DND-41 (cell line): ENCODE measurements at regions not wholly inside any gene's neighbourhood (a gene's known extent, or its start where the extent isn't known, plus 50 kb on each side); places are given as distances from the start of the nearest gene placed in this dataset.

Source experiments
- ATAC-seq: fragments of 200-7000 bp; cut with Tn5 transposase; 3 replicates; pipeline ENCODE4 v1.9.1; 2021; ENCODE audit warnings: low read depth; ENCODE audit not compliant: insufficient read depth
- DNase-seq: peaks from one replicate; pipeline ENCODE4 v3.0.0-alpha.2; 2020
- H2AFZ ChIP-seq: 2 replicates; pipeline ENCODE4 v1.6.0; 2012; ENCODE audit warnings: low read depth, low read length
- H3K27ac ChIP-seq: 2 replicates; pipeline ENCODE4 v1.5.1; 2012; ENCODE audit warnings: low read length, inconsistent platforms
- H3K27me3 ChIP-seq: fragments of 200-600 bp; sonication (generic); 2 replicates; pipeline ENCODE4 v1.6.0; 2012; ENCODE audit warnings: low read length, mild to moderate bottlenecking, inconsistent platforms; ENCODE audit not compliant: insufficient read depth, poor library complexity
- H3K36me3 ChIP-seq: 2 replicates; pipeline ENCODE4 v1.5.1; 2012; ENCODE audit warnings: low read length, inconsistent platforms; ENCODE audit not compliant: insufficient read depth
- H3K4me1 ChIP-seq: 2 replicates; pipeline ENCODE4 v1.5.1; 2012; ENCODE audit warnings: mild to moderate bottlenecking, low read length; ENCODE audit not compliant: insufficient read depth
- H3K4me2 ChIP-seq: 2 replicates; pipeline ENCODE4 v1.6.0; 2012; ENCODE audit warnings: mild to moderate bottlenecking, moderate library complexity, low read length, inconsistent platforms; ENCODE audit not compliant: insufficient read depth
- H3K4me3 ChIP-seq, 2 experiments: fragments of 200-600 bp in 1 of 2; shearing (Covaris generic) in 1 of 2; 2 replicates each; pipeline ENCODE4 v1.5.1; 2012 to 2016; ENCODE audit warnings: inconsistent platforms in 2 of 2, low read length in 2 of 2, mild to moderate bottlenecking in 2 of 2, low read depth in 1 of 2, moderate library complexity in 1 of 2
- H3K79me2 ChIP-seq: 2 replicates; pipeline ENCODE4 v1.6.0; 2012; ENCODE audit warnings: low read length, inconsistent platforms; ENCODE audit not compliant: insufficient read depth
- H3K9ac ChIP-seq: 2 replicates; pipeline ENCODE4 v1.6.0; 2012; ENCODE audit warnings: low read depth, mild to moderate bottlenecking, inconsistent platforms, low read length, moderate library complexity
- H3K9me3 ChIP-seq: 2 replicates; pipeline ENCODE4 v1.5.1; 2012; ENCODE audit warnings: low read length, moderate library complexity, mild to moderate bottlenecking, inconsistent platforms; ENCODE audit not compliant: insufficient read depth, severe bottlenecking
- H4K20me1 ChIP-seq: 2 replicates; pipeline ENCODE4 v1.6.0; 2012; ENCODE audit warnings: low read length; ENCODE audit not compliant: insufficient read depth
- CTCF ChIP-seq: IDR thresholded peaks from 2 replicates; pipeline ENCODE4 v1.5.1; 2012; ENCODE audit warnings: borderline replicate concordance, low read length, moderate library complexity, mild to moderate bottlenecking; ENCODE audit not compliant: poor library complexity, severe bottlenecking; ENCODE audit errors: extremely low read depth
- EZH2 ChIP-seq: IDR thresholded peaks from 3 replicates; pipeline ENCODE4 v1.6.1; 2012; ENCODE audit warnings: borderline replicate concordance, low read depth, mild to moderate bottlenecking, moderate library complexity, low read length, inconsistent platforms; ENCODE audit not compliant: severe bottlenecking

- H3K4me2 ChIP-seq = peak overlapping the region; percentile 58
- no peaks in the 10 kb centered on the region for H3K27me3 ChIP-seq
- peak overlapping the region; percentile 26 for H3K9ac ChIP-seq
- H3K4me3 ChIP-seq = no peak overlapping the region
- no peaks in the 10 kb centered on the region for H4K20me1 ChIP-seq
- peaks cover 35% of the 10 kb centered on the region for H3K4me1 ChIP-seq
- H3K79me2 ChIP-seq = no peaks in the 10 kb centered on the region
- 0 out of 2 replicates have a peak overlapping the region, but pooled peaks have one; percentile 48 for H2AFZ ChIP-seq
- ATAC-seq (no peak), DNase-seq (no peak)
- H3K36me3 ChIP-seq = no peaks in the 10 kb centered on the region
- no peaks in the 10 kb centered on the region for H3K9me3 ChIP-seq
- peak overlapping the region; percentile 65 for H3K27ac ChIP-seq
- TF ChIP-seq EZH2 = no peak
- TF ChIP-seq CTCF = no peak
Measured at GRCh38 chr6:90414352-90414751, 117.7 kb upstream of the BACH2 start.

GRCh38 chr6:90413867-90414266, 117.2 kb upstream of the BACH2 start:
- H3K9ac ChIP-seq = peak overlapping the region; percentile 41
- H4K20me1 ChIP-seq = no peaks in the 10 kb centered on the region
- H2AFZ ChIP-seq = peak overlapping the region; percentile 48
- TF ChIP-seq CTCF = no peak
- TF ChIP-seq EZH2 = no peak
- H3K4me2 ChIP-seq = peak overlapping the region; percentile 58
- H3K9me3 ChIP-seq = no peaks in the 10 kb centered on the region
- H3K4me1 ChIP-seq = peaks cover 35% of the 10 kb centered on the region
- no peaks in the 10 kb centered on the region for H3K79me2 ChIP-seq
- H3K27me3 ChIP-seq = no peaks in the 10 kb centered on the region
- ATAC-seq (peak; percentile 98), DNase-seq (peak; percentile 93)
- peak overlapping the region in 1 of 2 experiments; percentile 40; a peak in 2 of 4 replicates for H3K4me3 ChIP-seq
- no peaks in the 10 kb centered on the region for H3K36me3 ChIP-seq
- H3K27ac ChIP-seq = peak overlapping the region; percentile 65

DNA sequence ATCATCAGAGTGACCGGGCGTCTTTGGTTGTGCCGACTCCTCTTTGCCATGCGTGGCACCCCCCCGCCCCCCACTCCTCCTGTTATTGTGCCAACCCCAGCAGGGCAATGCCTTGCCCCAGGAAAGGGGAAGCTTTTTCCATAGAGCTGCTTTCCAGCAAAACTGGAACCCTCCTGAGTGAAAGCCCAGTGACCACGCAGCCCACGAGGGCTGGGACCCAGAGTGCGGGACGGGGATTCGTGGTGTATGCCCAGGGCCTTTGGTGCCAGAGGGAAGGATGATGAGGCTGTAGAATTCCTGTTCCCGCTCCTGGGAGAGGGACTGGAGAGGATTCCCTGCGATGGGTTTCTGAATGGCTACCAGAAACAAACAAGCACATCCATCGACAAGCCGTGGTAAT, 116.8 kb upstream of the BACH2 start:
- H3K4me1 ChIP-seq = peaks cover 35% of the 10 kb centered on the region
- DNase-seq (no peak), ATAC-seq (no peak)
- H4K20me1 ChIP-seq = no peaks in the 10 kb centered on the region
- H2AFZ ChIP-seq = peak overlapping the region; percentile 48
- H3K79me2 ChIP-seq = no peaks in the 10 kb centered on the region
- no peaks in the 10 kb centered on the region for H3K36me3 ChIP-seq
- no peaks in the 10 kb centered on the region for H3K9me3 ChIP-seq
- H3K9ac ChIP-seq = peak overlapping the region; percentile 41
- TF ChIP-seq EZH2 (no peak), CTCF (no peak)
- no peaks in the 10 kb centered on the region for H3K27me3 ChIP-seq
- H3K27ac ChIP-seq = peak overlapping the region; percentile 65
- H3K4me2 ChIP-seq = peak overlapping the region; percentile 58
- H3K4me3 ChIP-seq = peak overlapping the region in 1 of 2 experiments; percentile 40; a peak in 2 of 4 replicates
